ENCODE measurements at regions not wholly inside any gene's neighbourhood (a gene's known extent, or its start where the extent isn't known, plus 50 kb on each side); places are given as distances from the start of the nearest gene placed in this dataset.

GRCh38 chr17:53979991-53980390, 157.3 kb downstream of the KIF2B start:
- Histone ChIP-seq H3K4me1 (ENCODE audit: control insufficient read depth, extremely low read depth, insufficient read depth, low read length) (no peaks in the 10 kb centered on the region), H3K27ac (ENCODE audit: control insufficient read depth, insufficient read depth, low read length) (no peak overlapping the region), H4K20me1 (ENCODE audit: control insufficient read depth, extremely low read depth, insufficient read depth, low read length) (no peaks in the 10 kb centered on the region), H3K9me1 (ENCODE audit: control insufficient read depth, extremely low read depth, insufficient read depth, low read length) (no peaks in the 10 kb centered on the region), H3K9me3 (ENCODE audit: control insufficient read depth, low read depth, low read length) (no peaks in the 10 kb centered on the region), H2AFZ (ENCODE audit: control insufficient read depth, low read length) (no peak overlapping the region), H3K27me3 (ENCODE audit: control insufficient read depth, extremely low read depth, insufficient read depth, low read length) (no peaks in the 10 kb centered on the region), H3K4me2 (ENCODE audit: control insufficient read depth, extremely low read depth, insufficient read depth, low read depth, low read length) (no peak overlapping the region), H3K9ac (ENCODE audit: control insufficient read depth, extremely low read depth, insufficient read depth, low read length) (no peak overlapping the region), H3K79me2 (ENCODE audit: control insufficient read depth, insufficient read depth, low read length) (no peaks in the 10 kb centered on the region), H3K4me3 (ENCODE audit: control insufficient read depth in 2 of 3, extremely low read depth in 1 of 3, insufficient read depth in 2 of 3, low read depth in 1 of 3, low read length in 3 of 3) (no peak overlapping the region), H3K36me3 (ENCODE audit: control insufficient read depth in 2 of 2, extremely low read depth in 1 of 2, insufficient read depth in 2 of 2, low read length in 2 of 2) (no peaks in the 10 kb centered on the region)
- no peak for DNase-seq (ENCODE audit: low read depth, low spot score)
- FAIRE-seq: no peak
- dilution Hi-C loops (cut with MboI; ENCODE audit: extremely low pct_ligation_motif_present, low sequenced_read_pairs): no loop called here
- no peak for TF ChIP-seq CTCF (optimal IDR thresholded peaks at IDR 0.05 in 1 of 3, IDR thresholded peaks at IDR 0.05 in 1 of 3, conservative IDR thresholded peaks at IDR 0.05 in 1 of 3; ENCODE audit: extremely low read depth in 1 of 3, insufficient read depth in 2 of 3, low read length in 3 of 3)
- TF ChIP-seq EZH2 (IDR thresholded peaks at IDR 0.05; ENCODE audit: low read length): no peak

DNA sequence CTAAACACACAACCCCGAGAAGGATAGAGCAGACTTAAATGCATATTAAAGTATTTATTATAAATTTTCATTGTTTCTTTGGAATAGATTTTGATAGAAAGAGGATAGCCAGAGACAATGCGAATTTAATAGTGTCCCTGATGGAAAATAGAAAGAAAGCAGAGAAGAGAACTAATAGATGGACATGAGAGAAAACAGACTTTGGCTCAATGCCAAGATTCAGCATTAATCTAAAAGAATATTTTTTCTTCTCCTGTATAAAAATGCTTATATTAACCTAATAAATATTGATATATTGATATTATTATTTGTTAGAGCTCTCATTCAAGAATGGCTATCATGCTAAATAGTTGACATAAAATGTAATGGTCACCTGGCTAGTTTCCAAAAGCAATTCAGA, 173.4 kb downstream of the KIF2B start:
- Histone ChIP-seq H3K27me3 (ENCODE audit: control insufficient read depth, extremely low read depth, insufficient read depth, low read length) (no peaks in the 10 kb centered on the region), H3K79me2 (ENCODE audit: control insufficient read depth, insufficient read depth, low read length) (no peaks in the 10 kb centered on the region), H3K27ac (ENCODE audit: control insufficient read depth, insufficient read depth, low read length) (no peak overlapping the region), H3K4me1 (ENCODE audit: control insufficient read depth, extremely low read depth, insufficient read depth, low read length) (no peaks in the 10 kb centered on the region), H3K4me2 (ENCODE audit: control insufficient read depth, extremely low read depth, insufficient read depth, low read depth, low read length) (no peak overlapping the region), H3K9me3 (ENCODE audit: control insufficient read depth, low read depth, low read length) (no peaks in the 10 kb centered on the region), H3K36me3 (ENCODE audit: control insufficient read depth in 2 of 2, extremely low read depth in 1 of 2, insufficient read depth in 2 of 2, low read length in 2 of 2) (no peaks in the 10 kb centered on the region), H2AFZ (ENCODE audit: control insufficient read depth, low read length) (no peak overlapping the region), H3K9ac (ENCODE audit: control insufficient read depth, extremely low read depth, insufficient read depth, low read length) (no peak overlapping the region), H3K9me1 (ENCODE audit: control insufficient read depth, extremely low read depth, insufficient read depth, low read length) (no peaks in the 10 kb centered on the region), H3K4me3 (ENCODE audit: control insufficient read depth in 2 of 3, extremely low read depth in 1 of 3, insufficient read depth in 2 of 3, low read depth in 1 of 3, low read length in 3 of 3) (no peak overlapping the region), H4K20me1 (ENCODE audit: control insufficient read depth, extremely low read depth, insufficient read depth, low read length) (no peaks in the 10 kb centered on the region)
- dilution Hi-C loops (cut with MboI; ENCODE audit: extremely low pct_ligation_motif_present, low sequenced_read_pairs): no loop called here
- DNase-seq (ENCODE audit: low read depth, low spot score): no peak
- no peak for FAIRE-seq
- TF ChIP-seq CTCF (optimal IDR thresholded peaks at IDR 0.05 in 1 of 3, IDR thresholded peaks at IDR 0.05 in 1 of 3, conservative IDR thresholded peaks at IDR 0.05 in 1 of 3; ENCODE audit: extremely low read depth in 1 of 3, insufficient read depth in 2 of 3, low read length in 3 of 3) (no peak), EZH2 (IDR thresholded peaks at IDR 0.05; ENCODE audit: low read length) (no peak)
